ENCODE measurements at regions not wholly inside any gene's neighbourhood (a gene's known extent, or its start where the extent isn't known, plus 50 kb on each side); places are given as distances from the start of the nearest gene placed in this dataset.

GRCh38 chr10:113241599-113242360, 291.7 kb downstream of the TCF7L2 start:
- no peak for DNase-seq (ENCODE audit: extremely low spot score, unreplicated experiment)
- no peaks in the 10 kb centered on the region for H3K9me3 Mint-ChIP-seq (ENCODE audit: unreplicated experiment)
- H3K27ac Mint-ChIP-seq (ENCODE audit: unreplicated experiment): no peak overlapping the region
- H3K4me1 Mint-ChIP-seq (ENCODE audit: unreplicated experiment): peaks cover 10% of the 10 kb centered on the region
- TF ChIP-seq CTCF (IDR thresholded peaks at IDR 0.05): no peak
- no peaks in the 10 kb centered on the region for H3K36me3 Mint-ChIP-seq (ENCODE audit: unreplicated experiment)
- H3K27me3 Mint-ChIP-seq (ENCODE audit: unreplicated experiment): no peaks in the 10 kb centered on the region
- no peak overlapping the region for H3K4me3 Mint-ChIP-seq (ENCODE audit: unreplicated experiment)

GRCh38 chr10:113243311-113243710, 293.3 kb downstream of the TCF7L2 start:
- Mint-ChIP-seq H3K27ac (ENCODE audit: unreplicated experiment) (no peak overlapping the region), H3K4me1 (ENCODE audit: unreplicated experiment) (peaks cover 10% of the 10 kb centered on the region), H3K4me3 (ENCODE audit: unreplicated experiment) (no peak overlapping the region), H3K27me3 (ENCODE audit: unreplicated experiment) (no peaks in the 10 kb centered on the region), H3K9me3 (ENCODE audit: unreplicated experiment) (no peaks in the 10 kb centered on the region), H3K36me3 (ENCODE audit: unreplicated experiment) (no peaks in the 10 kb centered on the region)
- DNase-seq (ENCODE audit: extremely low spot score, unreplicated experiment): no peak
- TF ChIP-seq CTCF (IDR thresholded peaks at IDR 0.05): no peak

DNA sequence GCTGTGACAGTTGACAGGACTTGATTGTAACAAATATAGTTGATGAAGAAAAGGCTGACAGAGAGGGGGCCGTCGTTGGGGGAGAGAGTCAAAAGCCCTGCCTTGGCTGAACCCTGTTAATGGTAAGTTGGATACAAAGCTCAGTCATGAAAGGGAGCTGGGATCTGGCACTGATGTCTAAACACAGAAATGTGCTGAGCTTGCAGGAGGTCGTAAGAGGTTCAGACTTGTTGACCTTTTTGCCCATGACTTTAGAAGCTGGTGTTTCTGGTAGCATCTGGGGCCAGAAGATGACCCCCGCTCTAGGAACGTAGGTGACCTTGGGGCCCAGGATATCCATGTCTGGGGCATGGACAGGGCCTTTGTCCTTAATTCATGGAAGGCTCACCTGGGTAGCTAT, 294.7 kb downstream of the TCF7L2 start:
- Mint-ChIP-seq H3K27me3 (ENCODE audit: unreplicated experiment) (no peaks in the 10 kb centered on the region), H3K27ac (ENCODE audit: unreplicated experiment) (no peak overlapping the region), H3K9me3 (ENCODE audit: unreplicated experiment) (no peaks in the 10 kb centered on the region), H3K36me3 (ENCODE audit: unreplicated experiment) (no peaks in the 10 kb centered on the region), H3K4me3 (ENCODE audit: unreplicated experiment) (no peak overlapping the region), H3K4me1 (ENCODE audit: unreplicated experiment) (peaks cover 10% of the 10 kb centered on the region)
- no peak for DNase-seq (ENCODE audit: extremely low spot score, unreplicated experiment)
- TF ChIP-seq CTCF (IDR thresholded peaks at IDR 0.05): no peak

GRCh38 chr10:113245286-113245685, 295.2 kb downstream of the TCF7L2 start:
- Mint-ChIP-seq H3K9me3 (ENCODE audit: unreplicated experiment) (no peaks in the 10 kb centered on the region), H3K4me1 (ENCODE audit: unreplicated experiment) (peaks cover 10% of the 10 kb centered on the region), H3K27ac (ENCODE audit: unreplicated experiment) (no peak overlapping the region), H3K36me3 (ENCODE audit: unreplicated experiment) (no peaks in the 10 kb centered on the region), H3K4me3 (ENCODE audit: unreplicated experiment) (no peak overlapping the region), H3K27me3 (ENCODE audit: unreplicated experiment) (no peaks in the 10 kb centered on the region)
- no peak for TF ChIP-seq CTCF (IDR thresholded peaks at IDR 0.05)
- no peak for DNase-seq (ENCODE audit: extremely low spot score, unreplicated experiment)

DNA sequence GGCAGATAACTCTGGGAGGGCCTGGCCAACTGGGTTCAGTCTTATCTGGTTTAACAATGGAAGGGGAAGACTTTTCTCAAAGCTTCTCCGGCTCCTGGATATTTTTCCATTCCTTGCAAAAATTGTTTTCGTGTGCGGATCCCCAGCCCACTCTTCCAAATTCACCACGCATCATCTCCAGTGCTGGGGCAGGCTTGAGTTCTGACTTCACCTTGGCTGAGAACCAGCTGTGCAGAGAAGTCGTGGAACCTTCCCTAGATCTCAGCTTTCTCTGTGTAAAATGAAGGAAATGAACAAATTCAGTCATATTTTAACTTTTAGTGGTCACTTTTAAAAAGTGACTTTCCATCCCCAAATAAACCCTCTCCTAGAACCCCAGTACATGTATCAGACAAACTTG, 297.0 kb downstream of the TCF7L2 start:
- no peak overlapping the region for H3K27ac Mint-ChIP-seq (ENCODE audit: unreplicated experiment)
- H3K36me3 Mint-ChIP-seq (ENCODE audit: unreplicated experiment): no peaks in the 10 kb centered on the region
- H3K9me3 Mint-ChIP-seq (ENCODE audit: unreplicated experiment): no peaks in the 10 kb centered on the region
- no peaks in the 10 kb centered on the region for H3K27me3 Mint-ChIP-seq (ENCODE audit: unreplicated experiment)
- peaks cover 20% of the 10 kb centered on the region for H3K4me1 Mint-ChIP-seq (ENCODE audit: unreplicated experiment)
- no peak overlapping the region for H3K4me3 Mint-ChIP-seq (ENCODE audit: unreplicated experiment)
- DNase-seq (ENCODE audit: extremely low spot score, unreplicated experiment): no peak
- TF ChIP-seq CTCF (IDR thresholded peaks at IDR 0.05): no peak

All from osteocyte (in vitro differentiated cells).